HG02678 (cell line): ENCODE measurements at regions not wholly inside any gene's neighbourhood (a gene's known extent, or its start where the extent isn't known, plus 50 kb on each side); places are given as distances from the start of the nearest gene placed in this dataset.

Experiments used
- ATAC-seq: cut with Tn5 transposase; IDR thresholded peaks from one replicate; pipeline ENCODE4 v1.9.1; 2021; ENCODE audit warnings: mild to moderate bottlenecking, moderate library complexity; ENCODE audit not compliant: unreplicated experiment

- ATAC-seq = no peak
Measured at GRCh38 chr6:145031001-145031400, 704.3 kb downstream of the EPM2A start.

DNA sequence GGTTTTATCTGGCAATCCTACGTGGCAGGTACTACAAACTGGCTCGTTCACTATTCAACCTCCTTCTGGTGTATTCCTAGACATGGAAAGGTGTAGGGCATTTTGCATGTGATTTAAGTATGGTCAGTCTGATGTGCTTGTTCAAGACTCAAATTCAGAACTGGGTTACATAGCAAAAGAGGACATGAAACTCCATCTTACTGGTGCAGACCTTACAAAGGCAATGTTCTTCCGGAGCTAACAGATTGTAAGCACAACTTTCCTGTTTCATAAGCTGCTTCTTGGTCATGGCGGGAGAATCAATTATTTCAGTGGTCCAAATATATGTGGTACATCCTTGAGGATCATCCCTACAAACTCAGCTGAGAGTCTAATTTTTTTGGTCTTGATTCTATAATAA is 703.4 kb downstream of the EPM2A start:
- ATAC-seq = no peak

DNA sequence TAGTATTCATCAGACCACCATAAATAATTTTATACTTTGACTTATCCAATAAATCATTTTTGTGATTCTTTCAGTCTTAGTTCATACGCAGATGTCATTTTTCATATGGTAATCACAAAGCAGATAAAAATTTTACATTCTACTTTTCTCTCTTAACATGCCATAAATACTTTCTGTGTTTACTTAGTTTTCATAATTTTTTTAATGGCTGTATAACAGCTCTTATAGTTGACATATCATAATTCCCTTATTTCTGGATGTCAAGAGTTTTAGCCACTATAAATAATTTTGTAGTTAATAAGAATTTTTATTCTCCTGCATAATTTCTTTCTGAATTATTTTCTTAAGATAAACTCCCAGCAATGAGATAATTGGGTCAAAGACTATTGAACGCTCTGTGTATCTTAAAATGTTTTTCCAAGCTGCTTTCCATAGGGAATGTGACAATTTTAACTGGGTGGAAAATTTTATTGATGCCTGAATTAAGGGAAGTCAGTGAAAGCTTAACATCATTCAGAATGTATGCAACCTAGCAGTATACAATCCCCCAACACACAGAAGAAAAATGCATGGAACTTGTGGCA is 702.7 kb downstream of the EPM2A start:
- no peak for ATAC-seq

DNA sequence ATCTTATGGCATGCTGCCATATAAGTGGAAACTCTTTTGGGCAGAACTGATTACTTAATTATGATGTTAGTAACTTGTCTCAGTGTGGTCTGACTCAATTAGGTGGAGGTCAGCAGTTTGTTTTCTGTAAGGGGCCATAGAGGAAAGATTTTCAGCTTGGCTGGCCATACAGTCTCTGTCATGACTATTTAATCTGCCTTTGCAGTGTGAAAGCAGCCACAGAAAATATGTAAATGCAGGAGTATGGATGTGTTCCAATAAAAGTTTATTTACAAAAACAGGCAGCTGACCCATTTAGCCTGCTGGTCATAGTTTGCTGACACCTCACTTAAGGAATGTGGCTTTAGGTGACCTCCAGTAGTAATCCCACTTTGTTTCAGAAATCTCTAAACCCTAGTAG is 700.7 kb downstream of the EPM2A start:
- no peak for ATAC-seq

DNA sequence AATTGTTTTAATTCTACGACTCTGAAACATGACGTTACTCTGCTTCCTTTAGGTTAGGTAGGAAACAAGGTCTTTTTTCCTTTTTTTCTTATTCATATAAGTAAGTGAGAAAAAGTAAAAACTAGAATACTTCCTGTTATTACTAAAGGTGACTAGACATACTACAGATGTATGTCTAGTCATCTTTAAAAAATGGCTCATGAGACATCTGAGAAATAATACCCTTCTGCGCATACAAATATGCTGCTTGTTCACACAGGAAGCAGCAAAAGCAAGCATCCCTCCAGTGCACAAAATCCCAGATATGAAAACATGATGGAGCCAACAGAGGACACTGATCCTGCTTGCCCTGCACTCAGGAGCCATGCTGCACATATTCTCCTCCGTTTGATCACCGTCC is 699.1 kb downstream of the EPM2A start:
- ATAC-seq = no peak

- no peak for ATAC-seq
Measured at GRCh38 chr6:145036848-145037567, 698.3 kb downstream of the EPM2A start.

- no peak for ATAC-seq
Measured at GRCh38 chr6:145042559-145042958, 692.8 kb downstream of the EPM2A start.

DNA sequence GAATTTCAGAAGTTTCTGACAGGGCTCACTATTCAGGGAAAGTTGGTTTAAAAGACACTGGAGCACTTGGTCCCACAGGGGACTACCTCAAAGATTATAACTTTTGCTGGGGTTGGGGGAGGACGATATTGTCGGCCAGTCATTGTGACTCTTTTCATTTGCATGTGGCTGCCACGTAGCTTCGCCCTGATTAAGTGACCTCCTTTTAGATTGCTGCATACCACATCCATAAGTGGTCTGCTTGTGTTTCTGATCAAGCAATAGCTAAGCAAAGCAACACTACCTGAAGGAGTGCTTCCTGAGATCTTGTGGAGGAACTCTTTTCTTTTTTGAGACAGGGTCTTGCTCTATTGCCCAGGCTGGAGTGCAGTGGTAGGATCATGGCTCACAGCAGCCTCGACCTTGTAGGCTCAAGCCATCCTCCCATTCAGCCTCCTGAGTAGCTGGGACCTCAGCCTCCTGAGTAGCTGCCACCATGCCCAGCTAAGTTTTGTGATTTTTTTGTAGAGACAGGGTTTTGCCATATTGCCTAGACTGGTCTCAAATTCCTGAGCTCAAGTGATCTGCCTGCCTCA is 691.3 kb downstream of the EPM2A start:
- ATAC-seq = no peak

- no peak for ATAC-seq
Measured at GRCh38 chr6:145044641-145045246, 690.6 kb downstream of the EPM2A start.

- ATAC-seq = no peak
Measured at GRCh38 chr6:145045582-145045981, 689.7 kb downstream of the EPM2A start.

DNA sequence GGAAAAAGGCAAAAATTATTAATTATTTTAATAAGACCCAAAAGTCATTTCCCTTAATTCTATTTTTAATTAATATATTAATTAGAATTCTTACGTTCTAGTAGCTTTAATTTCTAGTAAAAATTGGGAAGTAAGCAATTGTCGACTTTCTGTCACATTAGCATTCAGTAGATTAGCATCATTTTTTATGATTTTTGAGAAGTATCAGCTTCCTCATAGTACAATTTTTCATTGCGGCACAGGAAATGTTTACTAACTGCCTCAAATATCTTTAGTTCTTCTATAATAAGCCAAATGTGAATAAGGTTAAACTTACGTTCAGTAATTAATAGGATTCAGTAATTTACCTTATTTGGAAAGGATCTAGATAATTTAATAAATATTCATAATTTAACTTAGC is 687.4 kb downstream of the EPM2A start:
- no peak for ATAC-seq

DNA sequence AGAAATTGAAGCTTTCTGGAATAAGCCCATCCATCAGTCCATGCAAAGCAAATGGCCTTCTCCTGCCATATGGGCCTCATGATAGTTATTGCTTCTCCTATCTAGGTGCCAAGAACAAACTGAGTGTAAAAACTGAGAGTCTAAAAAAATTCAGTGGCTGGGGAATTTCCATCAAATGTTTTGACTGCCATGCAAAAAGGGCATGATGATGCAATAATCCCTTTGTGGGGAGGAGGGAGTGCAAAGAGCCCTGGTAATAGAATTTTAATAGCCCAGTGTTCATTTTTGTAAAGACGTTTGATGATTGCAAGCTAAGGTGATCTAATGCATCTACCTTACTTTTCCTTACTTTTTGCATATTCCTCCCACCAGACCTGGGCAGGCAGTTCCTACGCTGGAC is 683.7 kb downstream of the EPM2A start:
- no peak for ATAC-seq

GRCh38 chr6:145055567-145055966 is 679.8 kb downstream of the EPM2A start:
- ATAC-seq = no peak

DNA sequence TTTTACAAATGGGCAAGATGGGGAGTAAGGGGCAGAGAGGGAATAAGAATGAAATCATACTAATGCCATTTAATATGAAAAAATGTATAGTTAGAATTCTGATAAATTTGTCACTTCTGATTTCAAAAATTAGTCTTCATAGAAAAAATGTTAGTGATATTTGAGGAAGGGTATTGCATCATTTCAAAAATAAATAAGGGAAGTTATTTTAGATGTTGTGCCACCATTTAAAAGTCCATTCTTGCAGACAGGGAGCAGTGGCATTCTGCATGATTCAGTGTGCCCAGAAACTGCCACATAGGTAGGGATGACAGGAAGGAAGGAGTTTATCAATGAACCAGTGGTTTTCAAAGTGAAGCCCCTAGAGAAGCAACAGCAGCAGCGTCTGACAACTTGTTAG is 674.6 kb downstream of the EPM2A start:
- no peak for ATAC-seq

GRCh38 chr6:145063091-145063490 is 672.2 kb downstream of the EPM2A start:
- ATAC-seq = no peak

- no peak for ATAC-seq
Measured at GRCh38 chr6:145067430-145067829, 667.9 kb downstream of the EPM2A start.

- no peak for ATAC-seq
Measured at GRCh38 chr6:145068577-145068976, 666.7 kb downstream of the EPM2A start.

GRCh38 chr6:145069966-145070365 is 665.4 kb downstream of the EPM2A start:
- no peak for ATAC-seq

GRCh38 chr6:145070791-145071190 is 664.5 kb downstream of the EPM2A start:
- ATAC-seq = no peak

- ATAC-seq = no peak
Measured at GRCh38 chr6:145071836-145072235, 663.5 kb downstream of the EPM2A start.

DNA sequence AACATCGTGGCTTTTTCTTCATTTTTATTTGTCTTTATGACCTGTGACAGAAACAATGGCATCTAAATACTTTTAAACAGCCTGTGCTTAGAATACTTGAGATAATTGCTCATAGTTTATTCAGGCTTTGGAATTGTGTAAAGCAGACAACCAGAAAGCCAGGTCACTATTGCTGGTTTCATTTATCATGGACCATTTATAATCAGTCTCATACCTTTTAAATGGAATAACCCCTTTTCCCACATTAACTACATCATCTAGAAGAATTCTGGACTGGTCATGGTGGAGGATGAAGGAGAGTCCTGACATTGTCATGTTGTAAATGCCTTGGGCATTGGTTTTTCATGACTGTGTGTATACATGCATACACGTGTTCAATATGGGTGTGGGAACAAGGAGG is 661.5 kb downstream of the EPM2A start:
- ATAC-seq = no peak

DNA sequence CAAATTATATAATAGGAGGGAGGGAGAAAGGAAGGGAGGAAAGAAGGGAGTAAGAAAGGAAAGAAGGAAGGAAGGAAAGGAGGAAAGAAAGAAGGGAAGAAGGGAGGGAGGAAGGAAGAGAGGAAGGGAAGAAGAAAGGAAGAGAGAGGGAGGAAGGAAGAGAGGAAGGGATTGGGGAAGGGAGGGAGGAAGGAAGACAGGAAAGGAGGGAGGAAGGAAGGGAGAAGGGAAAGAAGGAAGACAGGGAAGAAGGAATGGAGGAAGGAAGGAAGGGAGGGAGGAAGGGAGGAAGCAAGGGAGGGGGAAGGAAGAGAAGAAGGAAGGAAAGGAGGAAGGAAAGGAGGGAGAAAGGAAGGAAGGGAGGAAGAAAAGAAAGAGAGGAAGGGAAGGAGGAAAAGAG is 660.5 kb downstream of the EPM2A start:
- ATAC-seq = no peak
